Thoracic aorta (tissue), 2 donors: ENCODE measurements at regions not wholly inside any gene's neighbourhood (a gene's known extent, or its start where the extent isn't known, plus 50 kb on each side); places are given as distances from the start of the nearest gene placed in this dataset.
"Not testable (repeated sequence)": the region's sequence is repeated elsewhere in the genome, so short reads cannot be mapped to it uniquely, and the experiment has no call there.

ENCODE experiments used
- ATAC-seq: fragments of 150-250 bp; one replicate; pipeline ENCODE4 v1.8.0; 2017; ENCODE audit warnings: low read depth; ENCODE audit not compliant: insufficient number of reproducible peaks, low FRiP score
- DNase-seq: peaks from one replicate; pipeline ENCODE4 v3.0.0-alpha.2; 2020; ENCODE audit warnings: low spot score
- H3K27ac ChIP-seq, 2 donors: fragments of 200-600 bp; sonication (generic); 1 replicate in 1 of 2; 2 replicates in 1 of 2; pipeline ENCODE4 v1.5.1; 2016; ENCODE audit warnings: mild to moderate bottlenecking in 2 of 2, moderate library complexity in 2 of 2
- H3K27me3 ChIP-seq: fragments of 200-600 bp; sonication (generic); replicated peaks from 2 replicates; pipeline ENCODE4 v1.6.0; 2016; ENCODE audit warnings: mild to moderate bottlenecking; ENCODE audit not compliant: insufficient read depth
- H3K36me3 ChIP-seq: fragments of 200-600 bp; sonication (generic); one replicate; pipeline ENCODE4 v1.5.1; 2016
- H3K4me1 ChIP-seq, 2 donors: fragments of 200-600 bp; sonication (generic); 1 replicate in 1 of 2; 2 replicates in 1 of 2; pipeline versions ENCODE4 v1.5.1 to v1.6.0; 2016; ENCODE audit warnings: low read depth in 2 of 2, mild to moderate bottlenecking in 1 of 2; ENCODE audit not compliant: control insufficient read depth in 1 of 2
- H3K4me3 ChIP-seq: fragments of 200-600 bp; sonication (generic); 2 replicates; pipeline ENCODE4 v1.5.1; 2016; ENCODE audit warnings: mild to moderate bottlenecking
- H3K9me3 ChIP-seq: fragments of 200-600 bp; sonication (generic); 2 replicates; pipeline ENCODE4 v1.5.1; 2016
- CTCF ChIP-seq: fragments of 200-600 bp; sonication (generic); IDR thresholded peaks from one replicate; pipeline ENCODE4 v1.5.1; 2019; ENCODE audit warnings: antibody characterized with exemption

- TF ChIP-seq CTCF: no peak
- no peaks in the 10 kb centered on the region for H3K27me3 ChIP-seq
- H3K27ac ChIP-seq: no peak overlapping the region
- H3K36me3 ChIP-seq: no peaks in the 10 kb centered on the region
- no peaks in the 10 kb centered on the region for H3K9me3 ChIP-seq
- DNase-seq: no peak
- H3K4me3 ChIP-seq: no peak overlapping the region
- ATAC-seq: no peak
- no peaks in the 10 kb centered on the region for H3K4me1 ChIP-seq
Measured at GRCh38 chr10:63964406-63964805, 443.2 kb downstream of the REEP3 start.

- no peaks in the 10 kb centered on the region for H3K4me1 ChIP-seq
- H3K4me3 ChIP-seq: no peak overlapping the region
- H3K9me3 ChIP-seq: no peaks in the 10 kb centered on the region
- H3K27me3 ChIP-seq: no peaks in the 10 kb centered on the region
- ATAC-seq (no peak), DNase-seq (no peak)
- H3K27ac ChIP-seq: no peak overlapping the region
- no peak for TF ChIP-seq CTCF
- H3K36me3 ChIP-seq: no peaks in the 10 kb centered on the region
Measured at GRCh38 chr10:63965846-63966245, 444.6 kb downstream of the REEP3 start.

DNA sequence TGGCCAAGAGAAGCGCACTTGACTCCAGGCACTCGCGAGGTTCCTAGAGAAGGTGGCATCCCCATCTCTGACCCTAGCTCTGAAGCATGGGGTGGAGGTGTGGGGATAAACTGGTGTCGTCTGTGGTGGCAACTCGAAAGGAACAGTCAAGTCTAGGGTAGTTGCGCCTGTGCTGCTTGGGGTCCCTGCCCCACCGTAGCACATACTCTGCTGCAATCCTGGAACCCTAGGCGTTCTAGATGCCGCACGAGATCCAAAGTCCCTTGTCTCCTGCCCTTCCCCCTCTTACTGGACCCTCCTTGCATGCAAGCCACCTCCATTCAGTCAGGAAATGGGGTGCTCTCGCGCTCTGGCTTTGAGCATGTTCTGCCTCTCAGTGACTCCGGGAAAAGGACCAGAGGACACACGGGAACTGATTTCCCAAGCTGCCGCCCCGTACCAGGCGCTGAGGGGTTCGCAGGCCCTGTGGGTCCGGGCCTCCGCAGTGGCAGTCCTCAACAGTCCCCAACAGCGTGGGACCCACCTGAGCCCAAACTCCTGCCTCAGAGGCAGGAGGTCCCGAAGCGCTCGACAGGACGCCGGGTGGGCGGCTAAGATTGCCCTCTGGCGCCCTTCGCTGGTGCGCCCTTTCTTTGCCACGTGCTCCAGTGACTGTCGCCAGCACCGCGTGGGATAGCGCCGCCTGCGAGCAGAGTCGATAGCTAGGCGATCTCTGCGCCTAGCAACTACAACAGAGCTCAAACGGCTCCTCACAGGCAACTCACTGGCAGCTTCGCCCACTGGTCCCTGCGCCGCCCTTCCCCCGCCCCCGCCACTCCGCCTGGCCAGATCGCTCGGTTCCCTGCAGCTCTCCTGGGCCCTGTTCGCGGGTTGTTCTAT is 452.0 kb downstream of the REEP3 start:
- Histone ChIP-seq H3K36me3 (no peaks in the 10 kb centered on the region), H3K27ac (no peak overlapping the region), H3K27me3 (no peaks in the 10 kb centered on the region), H3K9me3 (no peaks in the 10 kb centered on the region), H3K4me3 (no peak overlapping the region), H3K4me1 (no peaks in the 10 kb centered on the region)
- ATAC-seq (no peak), DNase-seq (no peak)
- TF ChIP-seq CTCF: no peak

- Histone ChIP-seq H3K36me3 (no peaks in the 10 kb centered on the region), H3K4me3 (no peak overlapping the region), H3K9me3 (no peaks in the 10 kb centered on the region), H3K27ac (no peak overlapping the region), H3K27me3 (no peaks in the 10 kb centered on the region), H3K4me1 (no peaks in the 10 kb centered on the region)
- ATAC-seq (no peak), DNase-seq (no peak)
- no peak for TF ChIP-seq CTCF
Measured at GRCh38 chr10:63976538-63976937, 455.3 kb downstream of the REEP3 start.

- H3K27ac ChIP-seq: no peak overlapping the region
- ATAC-seq: no peak
- H3K27me3 ChIP-seq: no peaks in the 10 kb centered on the region
- no peaks in the 10 kb centered on the region for H3K4me1 ChIP-seq
- H3K36me3 ChIP-seq: no peaks in the 10 kb centered on the region
- H3K9me3 ChIP-seq: no peaks in the 10 kb centered on the region
- DNase-seq: no peak
- no peak for TF ChIP-seq CTCF
- no peak overlapping the region for H3K4me3 ChIP-seq
Measured at GRCh38 chr10:63977329-63977923, 456.2 kb downstream of the REEP3 start.

GRCh38 chr10:63980870-63981269 is 459.7 kb downstream of the REEP3 start:
- H3K27me3 ChIP-seq, H3K4me1 ChIP-seq, H3K4me3 ChIP-seq, DNase-seq, ATAC-seq, H3K36me3 ChIP-seq, H3K9me3 ChIP-seq, H3K27ac ChIP-seq: not testable (repeated sequence)

DNA sequence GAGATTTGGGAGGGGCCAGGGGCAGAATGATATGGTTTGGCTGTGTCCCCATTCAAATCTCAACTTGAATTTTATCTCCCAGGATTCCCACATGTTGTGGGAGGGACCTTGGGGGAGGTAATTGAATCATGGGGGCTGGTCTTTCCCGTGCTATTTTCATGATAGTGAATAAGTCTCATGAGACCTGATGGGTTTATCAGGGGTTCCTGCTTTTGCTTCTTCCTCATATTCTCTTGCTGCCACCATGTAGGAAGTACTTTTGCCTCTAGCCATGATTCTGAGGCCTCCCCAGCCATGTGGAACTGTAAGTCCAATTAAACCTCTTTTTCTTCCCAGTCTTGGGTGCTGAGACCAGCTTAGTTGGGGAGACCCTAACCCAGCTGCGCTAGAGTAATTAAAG is 462.9 kb downstream of the REEP3 start:
- not testable (repeated sequence) for H3K27ac ChIP-seq, H3K4me3 ChIP-seq, H3K36me3 ChIP-seq, H3K27me3 ChIP-seq, H3K4me1 ChIP-seq, DNase-seq, H3K9me3 ChIP-seq, ATAC-seq
